ENCODE measurements at regions not wholly inside any gene's neighbourhood (a gene's known extent, or its start where the extent isn't known, plus 50 kb on each side); places are given as distances from the start of the nearest gene placed in this dataset.
"Not testable (repeated sequence)": the region's sequence is repeated elsewhere in the genome, so short reads cannot be mapped to it uniquely, and the experiment has no call there.

- TF ChIP-seq CTCF (IDR thresholded peaks at IDR 0.05; ENCODE audit: low read depth, low read length), result no peak
- no peak overlapping the region for H3K4me3 ChIP-seq (ENCODE audit: low read depth, low read length)
- in situ Hi-C loops (cut with HindIII; ENCODE audit: low sequenced_read_pairs), result no loop called here
- no peak for DNase-seq (ENCODE audit: low read depth, low spot score)
These were observed 111.5 kb upstream of the MPHOSPH6 start for GRCh38 chr16:82281544-82281943.

DNA sequence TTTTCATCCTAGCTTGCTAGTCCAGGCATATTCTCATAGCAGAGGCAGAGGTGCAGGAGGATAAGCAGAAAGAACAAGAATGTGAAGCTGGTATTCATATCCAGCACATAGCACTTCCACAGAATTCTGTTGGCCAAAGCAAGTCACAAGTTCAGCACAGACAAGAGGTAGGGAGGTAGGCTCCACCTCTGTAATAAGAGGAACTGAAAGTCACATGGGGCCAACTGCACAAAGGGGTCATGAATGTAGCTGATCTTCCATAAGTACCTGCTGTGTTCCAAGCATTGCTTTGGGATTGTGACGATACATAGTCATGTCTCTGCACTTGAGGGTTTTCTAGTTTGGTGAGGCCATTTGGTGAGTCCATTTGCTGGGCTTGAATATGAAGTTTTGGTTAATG, 110.8 kb upstream of the MPHOSPH6 start:
- DNase-seq (ENCODE audit: low read depth, low spot score), result no peak
- in situ Hi-C loops (cut with HindIII; ENCODE audit: low sequenced_read_pairs), result no loop called here
- TF ChIP-seq CTCF (IDR thresholded peaks at IDR 0.05; ENCODE audit: low read depth, low read length), result no peak
- no peak overlapping the region for H3K4me3 ChIP-seq (ENCODE audit: low read depth, low read length)

DNA sequence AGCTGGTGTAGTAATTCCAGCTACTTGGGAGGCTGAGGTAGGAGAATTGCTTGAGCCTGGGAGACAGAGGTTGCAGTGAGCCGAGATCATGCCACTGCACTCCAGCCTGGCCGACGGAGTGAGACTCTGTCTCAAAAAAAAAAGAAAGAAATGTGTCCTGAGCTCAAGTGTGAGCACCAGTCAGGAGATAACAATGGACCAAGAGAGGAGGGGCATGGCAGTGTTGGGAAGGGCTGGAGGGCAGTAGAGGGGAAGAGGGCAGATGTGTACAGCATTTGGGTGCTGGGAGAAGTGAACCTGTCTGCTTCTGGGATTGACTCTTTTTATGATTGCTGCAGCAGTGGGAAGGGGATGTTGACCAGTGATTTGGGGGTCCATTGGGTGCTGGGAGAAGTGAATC, 105.3 kb upstream of the MPHOSPH6 start:
- H3K4me3 ChIP-seq (ENCODE audit: low read depth, low read length); DNase-seq (ENCODE audit: low read depth, low spot score); in situ Hi-C loops (cut with HindIII; ENCODE audit: low sequenced_read_pairs): not testable (repeated sequence)

- in situ Hi-C loops (cut with HindIII; ENCODE audit: low sequenced_read_pairs), result no loop called here
These were observed 101.6 kb upstream of the MPHOSPH6 start for GRCh38 chr16:82271636-82272035.

DNA sequence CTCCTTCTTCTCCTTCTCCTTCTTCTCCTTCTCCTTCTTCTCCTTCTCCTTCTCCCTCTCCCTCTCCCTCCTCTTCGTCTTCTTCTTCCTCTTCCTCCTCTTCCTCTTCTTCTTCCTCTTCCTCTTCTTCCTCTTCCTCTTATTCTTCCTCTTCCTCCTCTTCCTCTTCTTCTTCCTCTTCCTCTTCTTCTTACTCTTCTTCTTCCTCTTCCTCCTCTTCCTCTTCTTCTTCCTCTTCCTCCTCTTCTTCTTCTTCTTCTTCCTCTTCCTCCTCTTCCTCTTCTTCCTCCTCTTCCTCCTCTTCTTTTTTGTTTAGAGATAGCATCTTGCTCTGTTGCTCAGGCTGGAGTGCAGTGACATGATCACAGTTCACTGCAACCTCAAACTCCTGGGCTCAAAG, 97.7 kb upstream of the MPHOSPH6 start:
- DNase-seq (ENCODE audit: low read depth, low spot score); H3K4me3 ChIP-seq (ENCODE audit: low read depth, low read length); in situ Hi-C loops (cut with HindIII; ENCODE audit: low sequenced_read_pairs): not testable (repeated sequence)

More at GRCh38 chr16:82271636-82272035, 101.6 kb upstream of the MPHOSPH6 start:
- no peak overlapping the region for H3K4me3 ChIP-seq (ENCODE audit: low read depth, low read length)
- DNase-seq (ENCODE audit: low read depth, low spot score), result no peak
- no peak for TF ChIP-seq CTCF (IDR thresholded peaks at IDR 0.05; ENCODE audit: low read depth, low read length)

DNA sequence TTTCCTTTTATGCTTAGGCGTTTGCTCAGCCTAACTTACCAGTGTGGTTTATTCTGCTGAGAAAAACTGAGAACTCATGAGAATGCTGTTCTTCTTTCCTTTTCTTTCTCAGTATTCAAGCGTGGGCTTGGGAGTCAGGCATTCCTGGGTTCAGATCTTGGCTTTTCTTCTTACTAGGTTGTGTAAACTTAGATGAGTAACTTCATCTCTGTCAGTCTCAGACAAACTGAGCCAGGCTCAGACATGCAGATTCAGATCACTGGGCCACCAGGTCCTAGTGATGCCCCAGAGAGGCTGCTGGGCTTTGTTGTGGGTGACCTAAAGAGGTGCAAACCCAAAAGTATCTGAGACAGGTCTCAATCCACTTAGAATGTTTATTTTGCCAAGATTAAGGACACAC, 95.8 kb upstream of the MPHOSPH6 start:
- no peak overlapping the region for H3K4me3 ChIP-seq (ENCODE audit: low read depth, low read length)
- no peak for DNase-seq (ENCODE audit: low read depth, low spot score)
- TF ChIP-seq CTCF (IDR thresholded peaks at IDR 0.05; ENCODE audit: low read depth, low read length), result no peak
- in situ Hi-C loops (cut with HindIII; ENCODE audit: low sequenced_read_pairs), result no loop called here

GRCh38 chr16:82264756-82265155, 94.7 kb upstream of the MPHOSPH6 start:
- no peak for TF ChIP-seq CTCF (IDR thresholded peaks at IDR 0.05; ENCODE audit: low read depth, low read length)
- DNase-seq (ENCODE audit: low read depth, low spot score), result no peak
- H3K4me3 ChIP-seq (ENCODE audit: low read depth, low read length), result no peak overlapping the region
- in situ Hi-C loops (cut with HindIII; ENCODE audit: low sequenced_read_pairs), result no loop called here

DNA sequence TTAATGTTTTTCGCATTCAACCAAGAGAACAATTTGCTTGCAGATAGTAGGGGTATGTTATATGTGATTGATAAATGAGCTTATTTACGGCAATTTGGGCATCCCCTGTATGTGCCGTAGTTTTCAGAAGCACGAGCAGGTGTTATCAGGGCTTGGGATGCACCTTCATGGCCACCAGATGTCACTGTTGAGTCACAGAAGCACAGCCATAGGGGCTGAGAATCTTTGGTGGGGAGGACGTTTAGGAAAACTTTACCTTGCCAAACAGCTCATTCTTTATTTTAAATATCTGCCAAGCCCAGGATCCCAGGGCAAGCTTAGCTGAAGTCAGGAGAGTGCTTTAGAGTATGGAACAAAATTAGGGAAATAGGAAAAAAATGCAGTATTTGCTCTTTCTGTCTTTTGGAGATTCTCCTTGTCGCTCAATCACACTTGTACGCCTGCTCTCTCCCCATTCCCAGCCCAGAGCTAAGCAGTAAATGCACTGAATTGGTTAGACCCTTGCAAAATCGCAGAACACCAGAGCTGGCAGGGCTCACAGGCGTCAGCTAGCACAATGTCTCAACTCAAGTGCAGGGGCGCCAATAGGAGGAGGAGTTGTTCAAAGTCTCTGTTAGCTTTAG, 93.6 kb upstream of the MPHOSPH6 start:
- in situ Hi-C loops (cut with HindIII; ENCODE audit: low sequenced_read_pairs), result no loop called here
- no peak overlapping the region for H3K4me3 ChIP-seq (ENCODE audit: low read depth, low read length)
- DNase-seq (ENCODE audit: low read depth, low spot score), result peak; percentile 44
- TF ChIP-seq CTCF (IDR thresholded peaks at IDR 0.05; ENCODE audit: low read depth, low read length), result peak; percentile 96
